ENCODE measurements at regions not wholly inside any gene's neighbourhood (a gene's known extent, or its start where the extent isn't known, plus 50 kb on each side); places are given as distances from the start of the nearest gene placed in this dataset.

DNA sequence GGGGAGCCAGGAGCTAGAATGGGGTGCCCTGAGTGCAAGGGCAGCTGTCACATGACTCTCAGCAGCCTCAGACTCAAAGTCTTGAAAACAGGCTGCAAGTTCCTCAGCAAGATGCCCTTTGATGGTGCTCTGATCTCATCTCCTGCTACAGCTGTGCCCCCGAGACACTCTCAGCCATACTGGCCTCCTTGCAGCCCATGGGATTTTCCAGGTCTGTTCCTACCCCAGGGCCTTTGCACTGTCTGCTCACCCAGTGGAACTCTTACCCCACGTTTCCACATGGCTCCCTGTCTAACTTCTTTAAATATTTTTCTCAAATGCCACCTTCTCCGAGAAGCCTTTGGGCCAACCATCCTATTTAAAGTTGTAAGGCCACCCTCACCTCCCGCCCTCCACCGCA is 146.9 kb downstream of the C16orf95 start:
- no peak for DNase-seq

DNA sequence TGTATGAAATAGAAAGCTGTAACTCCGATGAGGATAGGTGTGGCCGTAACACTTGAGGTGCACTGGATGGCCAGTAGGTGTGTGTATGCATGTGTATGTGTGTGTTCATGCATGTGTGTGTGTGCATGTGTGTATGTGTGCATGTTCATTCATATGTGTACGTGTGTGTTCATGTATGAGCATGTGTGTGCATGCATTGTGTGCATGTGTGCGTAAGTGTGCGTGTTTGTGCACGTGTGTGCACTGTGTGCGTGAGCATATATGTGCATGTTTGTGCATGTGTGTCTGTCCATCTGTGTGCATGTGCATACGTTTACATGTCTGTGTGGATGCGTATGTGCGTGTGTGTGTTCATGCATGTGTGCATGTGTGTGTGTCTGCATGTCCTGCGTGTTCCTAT is 145.5 kb downstream of the C16orf95 start:
- DNase-seq = no peak

DNA sequence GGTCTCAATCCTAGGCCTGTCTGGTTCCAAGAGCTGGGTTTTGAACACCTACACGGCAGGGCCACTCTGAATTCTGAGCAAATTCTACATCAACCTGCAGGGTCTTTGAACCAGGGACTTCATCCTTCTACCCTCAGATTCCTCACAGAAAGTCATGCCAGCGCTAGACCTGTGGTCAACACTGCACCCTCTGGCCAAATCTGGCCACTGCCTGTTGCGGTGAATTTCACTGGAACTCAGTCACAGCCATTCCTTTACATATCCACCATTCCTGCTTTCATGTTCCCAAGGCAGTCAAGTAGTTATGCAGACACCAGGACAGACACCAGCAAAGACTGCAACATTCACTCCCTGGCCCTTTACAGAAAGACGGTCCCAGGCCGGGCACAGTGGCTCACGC is 144.6 kb downstream of the C16orf95 start:
- DNase-seq = no peak

DNA sequence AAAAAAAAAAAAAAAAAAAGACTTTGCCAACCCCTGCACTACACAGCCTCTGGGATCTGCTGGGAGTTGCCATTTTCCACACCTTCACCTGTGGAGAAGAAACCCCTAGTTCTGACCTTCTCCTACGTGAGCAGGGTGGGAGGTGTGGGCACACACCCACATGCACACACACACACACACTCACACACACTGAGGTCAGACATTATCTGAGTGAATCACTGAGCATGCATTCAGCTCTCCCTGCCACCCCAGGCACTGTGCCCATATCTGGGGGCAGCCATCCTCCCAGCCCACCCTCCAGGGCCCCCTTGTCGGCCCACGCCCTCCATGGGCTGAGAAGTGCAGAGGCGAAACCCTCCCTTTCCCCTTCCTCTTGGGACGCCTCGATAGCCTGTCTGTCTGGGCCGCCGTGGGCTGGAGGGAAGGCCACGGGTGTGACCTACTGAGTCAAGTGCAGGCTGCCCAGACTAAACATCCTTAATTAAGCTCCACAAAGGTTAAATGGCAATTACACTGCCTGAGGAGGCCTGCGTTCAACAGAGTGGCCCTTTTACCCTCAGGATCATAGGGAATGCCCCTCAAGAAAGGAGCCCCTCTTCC is 143.8 kb downstream of the C16orf95 start:
- DNase-seq = no peak

DNA sequence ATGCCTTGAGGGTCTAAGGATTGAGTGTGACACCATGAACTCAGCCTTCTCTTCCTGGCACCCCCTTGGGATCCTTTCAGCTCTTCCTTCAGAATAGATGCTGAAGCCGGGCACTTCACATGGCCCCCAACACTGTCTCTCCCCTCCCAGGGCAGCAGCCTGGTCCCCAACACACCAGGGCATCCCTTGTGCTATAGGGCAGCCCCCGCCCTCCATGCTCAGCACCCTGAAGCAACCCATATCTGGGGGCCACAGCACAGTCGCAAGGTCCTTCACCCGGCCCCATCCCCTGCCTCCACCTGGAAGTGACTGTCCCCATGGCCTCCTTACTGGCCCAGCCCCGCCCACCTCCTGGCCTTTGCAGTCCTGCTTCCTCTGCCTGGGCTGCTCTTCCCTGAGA is 143.1 kb downstream of the C16orf95 start:
- DNase-seq = no peak

DNA sequence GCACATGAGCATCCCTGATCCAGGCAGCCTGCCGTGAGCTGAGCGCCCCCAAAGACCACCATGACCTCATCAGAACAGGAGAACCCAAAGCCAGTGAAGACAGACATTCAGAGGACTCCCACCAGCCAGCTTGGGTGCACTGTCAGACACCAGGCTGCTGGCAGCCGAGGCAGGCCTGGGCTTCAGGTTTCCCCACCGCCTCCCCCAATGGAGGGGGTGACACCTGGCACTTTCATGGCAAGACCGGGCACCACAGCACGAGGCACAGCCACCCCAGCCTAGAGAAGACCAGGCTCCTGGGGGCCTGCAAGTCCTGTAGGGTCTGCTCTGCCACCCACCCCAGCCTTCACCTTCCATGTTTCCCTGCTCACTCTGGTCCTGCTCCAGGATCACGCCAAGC is 140.5 kb downstream of the C16orf95 start:
- no peak for DNase-seq

DNA sequence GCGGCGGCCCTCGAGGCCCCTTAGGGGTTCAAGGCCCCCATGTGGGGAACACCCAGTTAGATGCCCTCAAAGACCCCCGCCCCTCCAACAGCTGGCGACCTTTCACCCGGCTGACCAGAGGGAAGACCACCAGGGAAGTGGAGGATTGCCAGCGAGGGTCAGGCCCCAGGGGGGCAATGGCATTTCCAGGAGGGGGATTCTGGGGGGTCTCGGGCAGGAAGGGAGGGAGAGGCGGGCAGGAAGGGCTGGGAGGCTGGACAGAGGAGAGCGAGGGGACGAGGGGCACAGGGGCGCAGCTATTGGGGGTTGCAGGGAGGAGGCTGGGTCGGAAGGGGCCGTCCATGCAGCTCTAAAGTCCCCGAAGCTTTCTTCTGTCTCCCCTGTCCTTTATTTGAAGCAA is 139.5 kb downstream of the C16orf95 start:
- no peak for DNase-seq

DNA sequence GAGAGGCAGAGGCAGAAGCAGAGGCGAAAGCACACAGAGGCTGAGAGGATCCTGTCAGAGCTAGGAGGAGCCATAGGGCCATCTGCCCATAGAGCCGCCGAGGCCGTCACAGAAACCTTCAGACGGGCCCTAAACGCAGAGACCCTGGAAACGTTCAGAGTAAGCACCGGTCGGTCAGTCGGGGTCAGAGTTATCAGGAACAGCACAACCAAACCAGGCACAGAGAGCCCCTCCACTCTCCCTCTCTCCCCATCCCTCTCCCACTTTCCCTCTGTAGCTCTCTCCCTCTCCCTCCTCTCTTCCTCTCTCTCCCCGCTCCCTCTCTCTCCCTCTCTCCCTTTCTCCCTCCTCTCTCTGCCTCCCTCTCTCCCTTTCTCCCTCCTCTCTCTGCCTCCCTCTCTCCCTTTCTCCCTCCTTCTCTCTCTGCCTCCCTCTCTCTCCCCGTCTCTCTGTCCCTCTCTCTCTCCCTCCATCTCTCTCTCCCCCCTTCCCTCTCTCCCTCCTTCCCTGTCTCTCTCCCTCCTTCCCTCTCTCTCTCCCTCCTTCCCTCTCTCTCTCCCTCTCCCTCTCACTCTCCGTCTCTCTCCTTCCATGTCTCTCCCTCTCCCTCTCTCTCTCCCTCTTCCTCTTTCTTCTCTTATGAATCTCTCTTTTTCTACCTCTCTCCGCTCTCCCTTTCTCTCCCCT is 138.9 kb downstream of the C16orf95 start:
- DNase-seq = no peak

DNA sequence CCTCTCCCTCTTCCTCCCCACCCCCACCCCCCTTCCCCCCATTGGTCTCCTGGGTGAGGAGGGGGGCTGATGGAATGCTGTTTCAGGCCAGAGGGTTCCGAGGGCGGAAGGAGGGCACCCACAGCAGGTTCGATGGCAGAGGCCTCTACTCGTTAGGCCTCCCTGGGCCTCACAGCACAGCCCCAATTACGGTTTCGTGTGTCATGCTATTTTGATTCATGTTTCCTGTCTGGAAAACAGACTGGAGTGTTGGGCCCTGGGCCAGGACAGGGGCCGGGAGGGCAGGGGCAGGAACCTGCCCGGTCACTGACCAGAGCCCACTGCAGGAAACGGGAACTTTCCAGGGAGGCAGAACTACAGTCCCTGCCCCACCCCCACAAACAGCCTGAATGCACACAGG is 138.2 kb downstream of the C16orf95 start:
- DNase-seq = peak; percentile 65

DNA sequence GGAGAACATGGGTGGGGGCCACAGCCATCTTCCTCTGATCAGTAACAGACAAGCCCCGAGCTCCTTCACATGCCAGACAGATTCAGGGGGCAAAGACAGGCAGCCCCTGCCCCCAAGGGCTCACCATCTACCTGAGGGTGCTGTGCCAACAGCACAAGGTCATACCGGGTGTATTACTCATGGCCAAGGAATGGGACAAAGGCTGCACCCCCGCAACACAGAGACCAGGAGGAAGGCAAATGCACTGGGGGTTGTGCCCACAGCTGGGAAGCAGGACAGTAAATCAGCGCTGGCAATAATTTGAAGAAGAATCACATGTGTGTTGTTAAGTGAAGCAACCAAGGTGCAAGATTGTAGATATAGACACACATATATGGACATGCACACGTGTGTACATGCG is 137.1 kb downstream of the C16orf95 start:
- DNase-seq = peak; percentile 35

DNA sequence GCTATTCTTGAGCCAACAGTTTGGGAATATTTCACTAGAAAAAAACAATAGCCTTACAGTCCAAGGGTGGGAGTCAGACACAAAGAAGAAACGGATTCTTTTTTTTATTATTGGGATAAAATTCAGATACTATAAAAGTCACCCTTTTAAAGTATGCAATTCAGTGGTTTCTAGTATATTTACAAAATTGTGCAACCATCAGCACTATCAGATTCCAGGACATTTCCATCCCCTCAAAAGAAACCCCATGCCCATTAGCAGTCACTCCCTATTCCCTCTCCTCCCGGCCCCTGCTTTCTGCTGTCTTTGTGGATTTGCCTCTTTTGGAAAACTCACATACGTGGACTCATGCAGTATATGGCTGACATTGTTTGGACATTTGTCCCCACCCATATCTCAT is 134.4 kb downstream of the C16orf95 start:
- DNase-seq = no peak

DNA sequence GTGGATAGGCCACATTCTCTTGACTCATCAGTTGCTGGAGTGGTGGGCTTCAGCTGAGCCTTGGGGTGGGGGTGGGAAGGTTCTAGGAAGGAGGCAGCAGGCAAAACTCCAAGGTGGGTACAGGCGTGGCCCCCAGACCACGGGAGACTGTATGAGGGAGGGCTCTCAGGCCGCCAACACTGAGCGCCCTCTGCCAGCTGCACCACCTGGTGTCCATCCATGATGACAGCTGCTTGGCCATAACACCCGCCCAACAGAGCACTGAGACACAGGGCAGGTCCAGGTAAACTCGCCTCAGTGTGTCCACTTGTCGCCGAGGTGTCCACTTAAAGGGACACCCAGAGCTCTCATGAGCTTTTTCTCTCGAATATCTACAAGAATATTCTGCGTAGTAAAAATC is 133.5 kb downstream of the C16orf95 start:
- DNase-seq = no peak

DNA sequence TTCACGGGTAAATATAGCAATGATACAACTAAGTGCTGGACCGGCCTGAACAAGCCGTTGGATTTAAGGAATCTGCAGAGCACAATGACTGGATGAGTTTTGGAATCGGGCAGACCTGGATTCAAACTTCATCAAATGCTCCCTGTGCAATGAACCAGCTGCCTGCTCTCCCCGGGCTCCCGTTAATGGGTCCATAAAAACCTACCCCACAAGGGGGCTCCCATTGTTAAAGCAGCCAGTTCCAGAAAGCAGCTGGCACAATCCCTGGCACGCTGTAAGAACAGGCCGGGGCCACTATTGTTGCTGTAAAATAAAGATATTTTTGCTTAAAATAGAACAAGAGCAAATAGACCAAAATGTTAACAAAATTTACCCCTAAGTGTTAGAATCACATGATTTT is 131.9 kb downstream of the C16orf95 start:
- no peak for DNase-seq

DNA sequence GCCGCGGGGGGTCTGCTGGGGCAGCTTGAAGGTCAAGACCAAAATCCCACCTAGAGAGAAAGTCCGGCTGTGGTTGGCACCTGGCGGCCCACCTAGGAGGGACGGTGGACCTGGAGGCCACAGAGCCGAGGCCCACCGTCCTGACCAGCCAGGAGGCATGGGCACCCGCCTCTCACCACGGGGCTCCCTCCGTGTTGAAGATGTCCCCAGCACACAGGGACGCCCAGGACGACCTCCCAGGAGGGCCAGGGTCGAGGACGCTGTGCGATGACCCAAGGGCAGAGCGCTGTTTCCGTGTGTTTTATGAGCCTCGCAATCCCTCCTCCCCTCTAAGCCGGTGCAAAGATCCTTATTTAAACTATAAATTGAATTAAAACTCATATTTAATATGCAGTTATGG is 131.2 kb downstream of the C16orf95 start:
- DNase-seq = no peak

DNA sequence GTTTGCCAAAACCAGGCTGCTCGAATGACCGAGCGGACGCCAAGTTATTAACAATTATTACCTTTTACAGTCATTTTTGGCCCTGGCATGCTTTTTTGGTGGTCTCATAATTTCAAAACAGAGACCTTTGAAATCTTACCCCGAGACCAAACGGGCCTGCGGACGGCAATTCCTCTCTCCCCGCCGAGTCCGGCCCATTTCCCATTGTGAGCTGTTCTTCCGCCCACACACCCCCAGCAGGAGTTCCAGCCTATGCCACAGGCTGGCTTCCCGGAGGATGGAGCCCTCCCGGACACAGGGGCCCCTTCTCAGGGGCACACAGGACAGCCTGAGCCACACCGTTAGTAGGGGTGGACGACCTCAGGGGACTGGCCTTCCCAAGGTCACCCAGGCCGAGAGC is 130.7 kb downstream of the C16orf95 start:
- no peak for DNase-seq

DNA sequence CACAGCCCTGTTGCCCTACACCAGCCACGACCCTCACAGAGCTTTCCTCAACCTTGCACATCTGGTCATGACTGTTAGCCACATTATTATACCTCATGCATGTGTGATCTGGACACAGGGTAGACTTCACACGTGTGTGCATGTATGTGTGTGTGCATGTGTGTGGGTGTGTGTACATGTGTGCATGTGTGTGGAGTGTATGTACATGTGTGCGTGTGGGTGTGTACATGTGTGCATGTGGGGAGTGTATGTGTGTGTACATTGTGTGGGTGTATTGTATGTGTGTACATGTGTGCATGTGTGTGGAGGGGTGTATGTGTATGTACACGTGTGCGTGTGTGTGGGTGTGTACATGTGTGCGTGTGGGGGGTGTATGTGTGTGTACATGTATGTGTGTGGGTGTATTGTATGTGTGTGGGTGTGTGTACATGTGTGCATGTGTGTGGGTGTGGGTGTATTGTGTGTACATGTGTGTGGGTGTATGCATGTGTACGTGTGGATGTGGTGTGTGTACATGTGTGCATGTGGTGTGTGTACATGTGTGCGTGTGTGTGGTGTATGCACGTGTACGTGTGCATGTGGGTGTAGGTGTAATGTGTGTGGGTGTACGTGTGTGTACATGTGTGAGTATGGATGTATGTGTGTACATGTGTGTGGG is 130.2 kb downstream of the C16orf95 start:
- DNase-seq = no peak

DNA sequence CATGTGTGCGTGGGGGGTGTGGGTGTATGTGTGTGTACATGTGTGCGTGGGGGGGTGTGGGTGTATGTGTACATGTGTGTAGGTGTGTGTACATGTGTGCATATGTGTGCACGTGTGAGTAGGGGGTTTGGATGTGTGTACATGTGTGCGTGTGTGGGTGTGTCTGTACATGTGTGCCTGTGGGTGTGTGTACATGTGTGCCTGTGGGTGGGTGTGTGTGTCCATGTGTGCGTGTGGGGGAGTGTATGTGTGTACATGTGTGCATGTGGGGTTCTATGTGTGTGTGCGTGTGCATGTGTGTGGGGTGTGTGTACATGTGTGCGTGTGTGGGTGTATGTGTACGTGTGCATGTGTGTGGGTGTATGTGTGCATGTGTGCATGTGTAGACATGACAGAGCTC is 129.1 kb downstream of the C16orf95 start:
- no peak for DNase-seq

DNA sequence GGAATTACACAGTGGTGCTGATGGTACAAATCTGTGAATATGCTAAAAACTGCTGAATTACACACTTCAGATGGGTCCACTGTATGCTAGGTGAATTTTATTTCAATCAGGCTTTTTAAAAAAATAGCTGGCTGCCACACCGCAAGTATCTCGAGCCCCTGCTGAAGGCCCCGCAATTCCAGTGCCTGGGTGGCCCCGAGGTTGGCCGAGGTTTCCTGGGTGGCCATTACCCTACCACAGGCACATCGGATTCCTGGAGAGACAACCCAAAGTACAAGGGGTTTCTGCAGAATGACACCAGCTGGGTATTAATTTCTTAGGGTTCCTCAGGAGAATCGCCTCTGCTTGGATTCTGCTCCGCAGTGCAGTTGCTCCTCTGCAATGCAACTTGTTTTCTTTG is 127.8 kb downstream of the C16orf95 start:
- no peak for DNase-seq

DNA sequence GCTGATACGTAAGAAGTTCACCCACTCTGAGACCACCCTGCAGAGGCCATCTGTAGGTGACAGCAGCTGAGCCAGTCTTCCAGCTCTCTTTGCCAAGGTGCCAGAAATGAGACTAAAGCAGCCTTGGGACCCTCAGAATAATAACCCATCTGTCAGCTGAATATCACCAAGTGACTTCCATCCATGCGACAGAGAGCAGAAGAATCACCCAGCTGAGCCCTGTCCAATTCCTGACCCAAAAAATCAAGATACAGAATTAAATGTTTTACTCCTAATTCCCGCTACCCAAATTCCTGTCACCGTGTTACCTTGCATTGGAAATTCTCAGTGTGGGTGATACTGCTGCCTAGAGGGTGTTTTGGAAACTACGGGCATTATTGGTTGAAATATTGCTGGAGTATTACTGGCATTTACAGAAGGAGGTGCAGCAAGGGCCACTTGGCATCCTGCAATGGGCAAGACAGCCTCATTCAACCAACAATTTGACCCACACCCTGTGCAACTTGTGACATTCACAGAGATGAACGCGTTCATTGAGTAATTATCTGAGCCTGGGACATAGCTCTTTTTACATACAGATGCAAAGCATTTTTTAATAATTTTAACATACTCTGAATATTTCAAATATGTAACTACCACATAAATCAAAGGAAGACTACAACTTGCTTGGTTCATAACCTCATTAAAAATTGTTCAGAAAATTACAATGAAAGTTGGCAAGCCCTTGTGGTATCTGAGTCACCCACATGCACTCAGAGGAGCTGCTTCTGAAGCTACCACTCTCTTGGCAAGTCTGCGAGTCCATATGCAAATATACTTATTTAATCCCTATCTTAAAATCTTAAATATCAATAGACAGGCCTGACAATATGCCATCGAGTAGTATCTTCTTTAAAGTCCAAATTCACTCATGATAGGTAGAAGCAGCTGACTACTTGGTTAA is 126.6 kb downstream of the C16orf95 start:
- DNase-seq = peak; percentile 45

DNA sequence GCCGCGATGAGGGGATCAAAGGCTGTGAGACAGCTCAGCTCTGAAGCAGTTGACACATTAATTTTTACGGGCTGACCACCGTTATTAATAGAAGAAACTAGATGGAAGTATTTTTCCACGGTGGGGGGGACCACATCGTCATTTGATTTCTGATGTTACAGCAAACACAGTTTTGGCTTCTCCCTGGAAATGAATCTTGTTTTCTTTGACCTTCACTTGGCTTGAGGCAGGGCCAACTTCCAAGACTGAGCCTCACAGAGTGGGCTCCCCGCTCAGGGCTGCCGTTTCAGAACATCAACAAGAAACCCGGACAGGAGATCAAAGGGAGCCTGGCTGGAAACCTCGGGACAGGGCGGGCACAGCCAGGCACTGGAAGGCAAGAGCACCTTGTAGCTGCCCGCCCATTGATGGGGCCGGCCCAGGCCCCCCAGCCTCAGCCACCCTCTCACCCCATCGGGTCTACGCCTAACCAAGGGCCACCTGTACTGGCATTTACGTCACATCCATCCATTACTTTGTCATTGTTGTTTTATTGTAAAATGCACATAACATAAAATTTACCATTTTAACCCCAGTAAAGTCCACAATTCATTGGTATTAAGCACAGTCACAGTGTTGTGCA is 124.6 kb downstream of the C16orf95 start:
- DNase-seq = no peak

DNA sequence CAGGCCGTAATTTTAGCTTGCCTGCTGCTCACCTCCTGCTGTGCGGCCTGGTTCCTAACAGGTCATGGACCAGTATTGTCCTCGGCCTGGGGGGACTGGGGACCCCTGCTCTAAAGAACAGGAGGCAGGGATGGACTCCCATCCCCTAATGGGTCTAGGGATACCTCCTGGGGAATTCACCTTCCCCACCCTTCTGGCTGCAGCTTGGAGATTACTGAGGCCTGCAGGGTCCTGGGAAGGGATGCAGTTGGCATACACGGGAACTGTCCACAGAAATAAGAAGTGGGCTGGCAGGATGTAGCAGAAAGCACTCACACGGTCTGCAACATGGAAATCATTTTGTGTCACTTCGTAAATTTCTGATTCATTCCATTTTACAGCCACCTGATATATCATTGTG is 123.0 kb downstream of the C16orf95 start:
- no peak for DNase-seq

DNA sequence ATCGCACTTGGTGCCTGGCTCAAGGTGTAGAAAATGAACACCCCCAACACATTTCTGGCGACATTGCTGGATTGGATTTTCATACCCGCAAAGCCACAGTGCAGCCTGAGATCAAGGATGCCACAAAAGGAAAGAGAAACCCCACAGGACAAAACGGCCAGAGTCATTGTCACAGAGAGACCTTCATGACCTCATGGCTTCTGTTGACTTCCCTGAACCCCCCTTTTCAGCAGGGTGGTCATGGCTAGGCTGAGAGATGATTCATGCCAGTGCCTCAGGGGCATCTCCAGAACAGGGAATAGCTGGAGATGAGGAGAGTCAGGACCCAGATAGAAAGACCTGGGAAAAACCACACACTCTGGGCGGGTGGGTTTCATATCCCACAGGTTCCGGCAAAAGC is 122.0 kb downstream of the C16orf95 start:
- DNase-seq = no peak

DNA sequence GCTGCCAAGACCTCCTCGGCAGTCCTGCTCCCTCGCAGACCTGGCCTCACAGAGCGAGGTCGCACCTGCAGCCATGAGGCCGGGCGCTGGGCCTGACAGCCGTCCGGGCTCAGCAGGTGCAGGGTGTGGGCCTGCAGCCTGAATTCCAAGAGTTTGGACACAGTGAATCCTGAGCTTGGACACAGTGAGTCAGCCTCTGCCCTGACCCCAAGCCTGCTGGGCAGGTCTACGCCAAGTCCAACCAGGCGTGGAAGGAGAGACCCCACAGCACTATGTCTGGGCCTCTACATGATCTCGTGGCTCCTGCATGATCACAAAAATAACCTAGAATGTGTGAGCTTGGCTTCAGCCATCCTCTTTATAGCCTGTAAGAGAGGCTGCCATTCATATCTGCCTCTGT is 121.0 kb downstream of the C16orf95 start:
- no peak for DNase-seq

All from EL (cell line).